ENCODE measurements at regions not wholly inside any gene's neighbourhood (a gene's known extent, or its start where the extent isn't known, plus 50 kb on each side); places are given as distances from the start of the nearest gene placed in this dataset.

- no peak for TF ChIP-seq CTCF (IDR thresholded peaks at IDR 0.05)
- TF ChIP-seq ZFX (IDR thresholded peaks at IDR 0.05; ENCODE audit: borderline replicate concordance) = no peak
These were observed 409.4 kb upstream of the SYT4 start for GRCh38 chr18:43686709-43687108.
